PFSK-1 (cell line): ENCODE measurements at regions not wholly inside any gene's neighbourhood (a gene's known extent, or its start where the extent isn't known, plus 50 kb on each side); places are given as distances from the start of the nearest gene placed in this dataset.

ENCODE experiments used
- FOXP2 ChIP-seq: optimal IDR thresholded peaks from 2 replicates; pipeline ENCODE3; 2011; ENCODE audit warnings: borderline replicate concordance, control low read depth, inconsistent platforms; ENCODE audit not compliant: insufficient read depth; ENCODE audit errors: extremely low read length, extremely low read depth
- POLR2AphosphoS5 ChIP-seq: IDR thresholded peaks from 2 replicates; pipeline ENCODE4 v1.6.1; 2012; ENCODE audit warnings: low read depth, mild to moderate bottlenecking, control low read depth, low read length, moderate library complexity
- SIN3A ChIP-seq: IDR thresholded peaks from 2 replicates; pipeline ENCODE4 v1.6.1; 2012; ENCODE audit warnings: mild to moderate bottlenecking, low read length, moderate library complexity, borderline replicate concordance; ENCODE audit not compliant: insufficient read depth
- TAF1 ChIP-seq: IDR thresholded peaks from 2 replicates; pipeline ENCODE4 v1.6.1; 2012; ENCODE audit warnings: low read length, control low read depth, borderline replicate concordance; ENCODE audit not compliant: insufficient read depth
- TF ChIP-seq, protein P1 (sequence below), 2 experiments: IDR thresholded peaks; 2 replicates each; pipeline versions ENCODE4 v1.6.1 to v1.8.0; 2011 to 2012; ENCODE audit warnings: low read depth in 2 of 2, low read length in 2 of 2, control low read depth in 1 of 2, inconsistent platforms in 1 of 2, mild to moderate bottlenecking in 1 of 2, moderate library complexity in 1 of 2; ENCODE audit not compliant: insufficient read depth in 1 of 2

DNA sequence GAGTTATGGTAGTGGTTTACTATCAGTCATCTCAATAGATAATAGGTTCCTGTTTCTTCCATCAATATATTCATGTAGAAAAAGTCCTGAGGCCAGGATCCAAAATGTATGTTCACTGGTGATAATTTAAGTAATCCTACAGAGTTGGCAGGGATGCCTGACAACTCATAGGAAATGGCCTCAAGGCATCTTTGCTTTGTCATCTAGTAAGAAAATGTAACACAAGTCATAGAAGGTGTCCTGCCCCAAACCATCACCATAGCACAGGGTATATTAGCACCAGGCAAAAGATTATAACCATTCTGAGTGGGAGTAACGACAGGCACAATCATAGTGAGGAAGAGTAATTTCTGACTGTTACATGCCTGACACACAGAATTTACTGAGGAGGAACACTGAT lies 257.0 kb downstream of the TMEM167A start:
- TF ChIP-seq FOXP2: no peak
- no peak for TF ChIP-seq POLR2AphosphoS5
- TF ChIP-seq, protein P1, sequence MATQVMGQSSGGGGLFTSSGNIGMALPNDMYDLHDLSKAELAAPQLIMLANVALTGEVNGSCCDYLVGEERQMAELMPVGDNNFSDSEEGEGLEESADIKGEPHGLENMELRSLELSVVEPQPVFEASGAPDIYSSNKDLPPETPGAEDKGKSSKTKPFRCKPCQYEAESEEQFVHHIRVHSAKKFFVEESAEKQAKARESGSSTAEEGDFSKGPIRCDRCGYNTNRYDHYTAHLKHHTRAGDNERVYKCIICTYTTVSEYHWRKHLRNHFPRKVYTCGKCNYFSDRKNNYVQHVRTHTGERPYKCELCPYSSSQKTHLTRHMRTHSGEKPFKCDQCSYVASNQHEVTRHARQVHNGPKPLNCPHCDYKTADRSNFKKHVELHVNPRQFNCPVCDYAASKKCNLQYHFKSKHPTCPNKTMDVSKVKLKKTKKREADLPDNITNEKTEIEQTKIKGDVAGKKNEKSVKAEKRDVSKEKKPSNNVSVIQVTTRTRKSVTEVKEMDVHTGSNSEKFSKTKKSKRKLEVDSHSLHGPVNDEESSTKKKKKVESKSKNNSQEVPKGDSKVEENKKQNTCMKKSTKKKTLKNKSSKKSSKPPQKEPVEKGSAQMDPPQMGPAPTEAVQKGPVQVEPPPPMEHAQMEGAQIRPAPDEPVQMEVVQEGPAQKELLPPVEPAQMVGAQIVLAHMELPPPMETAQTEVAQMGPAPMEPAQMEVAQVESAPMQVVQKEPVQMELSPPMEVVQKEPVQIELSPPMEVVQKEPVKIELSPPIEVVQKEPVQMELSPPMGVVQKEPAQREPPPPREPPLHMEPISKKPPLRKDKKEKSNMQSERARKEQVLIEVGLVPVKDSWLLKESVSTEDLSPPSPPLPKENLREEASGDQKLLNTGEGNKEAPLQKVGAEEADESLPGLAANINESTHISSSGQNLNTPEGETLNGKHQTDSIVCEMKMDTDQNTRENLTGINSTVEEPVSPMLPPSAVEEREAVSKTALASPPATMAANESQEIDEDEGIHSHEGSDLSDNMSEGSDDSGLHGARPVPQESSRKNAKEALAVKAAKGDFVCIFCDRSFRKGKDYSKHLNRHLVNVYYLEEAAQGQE (IDR thresholded peaks at IDR 0.05; ENCODE audit: insufficient read depth in 1 of 2, low read depth in 2 of 2, low read length in 2 of 2): no peak
- TF ChIP-seq SIN3A: no peak
- TF ChIP-seq TAF1: no peak

DNA sequence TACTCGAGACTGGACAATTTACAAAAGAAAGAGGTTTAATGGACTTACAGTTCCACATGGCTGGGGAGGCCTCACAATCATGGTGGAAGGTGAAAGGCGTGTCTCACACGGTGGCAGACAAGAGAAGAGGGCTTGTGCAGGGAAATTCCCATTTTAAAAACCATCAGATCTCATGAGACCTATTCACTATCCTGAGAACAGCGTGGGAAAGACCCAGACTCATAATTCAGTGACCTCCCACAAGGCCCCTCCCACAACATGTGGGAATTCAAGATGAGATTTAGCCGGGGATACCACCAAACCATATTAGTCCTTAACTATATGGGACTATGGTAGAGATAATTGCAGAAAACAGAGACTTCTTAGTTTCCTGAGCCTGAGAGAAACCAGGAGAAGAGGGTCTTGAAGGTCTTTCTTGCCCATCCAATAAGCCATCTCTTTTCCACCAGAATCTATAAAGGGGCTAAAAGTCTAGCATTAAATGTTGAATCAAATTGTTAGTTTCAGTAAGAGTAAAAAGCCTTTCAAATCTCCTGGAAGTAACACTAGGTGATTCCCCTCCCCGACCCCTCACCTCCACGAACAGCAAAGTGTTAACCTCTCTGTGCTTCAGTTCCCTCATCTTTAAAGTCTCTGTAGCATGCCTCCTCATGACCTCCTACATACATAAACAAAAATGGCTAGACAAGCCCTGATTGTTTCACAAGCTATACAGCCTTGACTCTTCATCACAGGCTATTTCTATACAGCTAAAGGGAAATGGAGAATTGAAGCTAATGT lies 259.1 kb downstream of the TMEM167A start:
- TF ChIP-seq FOXP2 (no peak), POLR2AphosphoS5 (no peak), TAF1 (no peak)
- TF ChIP-seq, protein P1 (IDR thresholded peaks at IDR 0.05; ENCODE audit: insufficient read depth in 1 of 2, low read depth in 2 of 2, low read length in 2 of 2): no peak

DNA sequence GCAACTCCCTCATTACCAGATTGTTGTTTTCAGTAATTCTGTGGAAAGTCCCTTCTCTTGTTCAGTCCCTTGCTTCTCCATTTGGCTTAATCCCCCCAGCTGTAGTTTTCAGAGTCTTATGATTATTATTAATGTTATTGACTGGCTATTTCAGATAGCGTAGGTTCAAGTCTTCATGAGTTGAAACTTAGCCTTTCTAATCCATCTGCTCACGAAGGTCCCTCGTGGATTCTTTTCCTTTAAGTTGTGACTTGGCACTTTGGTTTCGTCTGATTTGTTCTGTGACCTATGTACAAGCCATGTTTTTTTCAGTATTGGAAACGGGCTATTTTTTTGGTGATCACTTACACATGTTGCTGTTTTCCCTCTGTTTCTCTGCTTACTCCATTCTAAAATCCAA lies 260.3 kb downstream of the TMEM167A start:
- TF ChIP-seq POLR2AphosphoS5 (no peak), FOXP2 (no peak), SIN3A (no peak), TAF1 (no peak)
- TF ChIP-seq, protein P1 (IDR thresholded peaks at IDR 0.05; ENCODE audit: insufficient read depth in 1 of 2, low read depth in 2 of 2, low read length in 2 of 2): no peak

DNA sequence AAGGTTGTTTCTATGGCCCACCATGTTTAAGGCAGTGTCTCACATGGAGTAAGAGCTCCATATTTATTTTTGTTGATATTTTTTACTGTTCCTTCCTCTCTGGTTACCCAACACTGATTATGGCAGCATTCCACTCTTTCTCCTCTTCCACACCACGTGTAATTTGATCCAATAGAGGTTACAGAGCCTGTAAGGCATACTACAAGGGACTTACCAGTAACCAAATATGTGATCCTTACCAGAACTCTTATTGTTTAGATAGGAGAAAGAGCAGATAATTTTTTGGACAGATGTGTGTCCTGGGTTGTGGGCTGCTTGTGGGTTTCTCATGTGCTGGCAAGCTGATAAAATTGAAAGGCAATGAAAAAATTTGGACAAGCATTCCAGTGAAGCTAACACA lies 261.3 kb downstream of the TMEM167A start:
- TF ChIP-seq TAF1 (no peak), POLR2AphosphoS5 (no peak), FOXP2 (no peak), SIN3A (no peak)
- TF ChIP-seq, protein P1 (IDR thresholded peaks at IDR 0.05; ENCODE audit: insufficient read depth in 1 of 2, low read depth in 2 of 2, low read length in 2 of 2): no peak

DNA sequence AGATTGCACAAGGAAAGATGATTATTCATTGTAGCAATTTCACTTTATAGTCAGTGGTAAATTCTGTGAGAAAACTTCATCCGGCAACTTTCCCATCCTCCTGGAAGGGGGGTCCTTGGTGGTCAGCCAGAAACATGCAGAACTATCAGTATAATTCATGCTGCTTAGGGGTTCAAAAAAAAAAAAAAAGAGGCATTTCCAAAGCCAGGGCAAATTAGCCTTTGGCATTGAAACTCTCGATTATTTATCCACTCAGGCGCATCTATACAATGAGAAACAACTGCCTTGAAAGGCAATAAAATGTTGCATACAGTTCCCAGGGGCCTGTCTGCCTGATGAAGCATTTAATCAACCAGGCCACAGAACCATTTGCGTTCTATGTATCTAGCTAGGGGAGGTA lies 263.3 kb downstream of the TMEM167A start:
- TF ChIP-seq TAF1: no peak
- TF ChIP-seq FOXP2: no peak
- TF ChIP-seq SIN3A: no peak
- TF ChIP-seq, protein P1 (IDR thresholded peaks at IDR 0.05; ENCODE audit: insufficient read depth in 1 of 2, low read depth in 2 of 2, low read length in 2 of 2): no peak
- TF ChIP-seq POLR2AphosphoS5: no peak
